GM19463 (cell line): ENCODE measurements at regions not wholly inside any gene's neighbourhood (a gene's known extent, or its start where the extent isn't known, plus 50 kb on each side); places are given as distances from the start of the nearest gene placed in this dataset.
"Not testable (repeated sequence)": the region's sequence is repeated elsewhere in the genome, so short reads cannot be mapped to it uniquely, and the experiment has no call there.

Source experiments
- ATAC-seq: cut with Tn5 transposase; IDR thresholded peaks from one replicate; pipeline ENCODE4 v1.9.1; 2021; ENCODE audit warnings: mild to moderate bottlenecking, moderate library complexity; ENCODE audit not compliant: unreplicated experiment

- ATAC-seq, result no peak
Observed at GRCh38 chr21:39084073-39084472, 99.2 kb downstream of the PSMG1 start.

- no peak for ATAC-seq
Observed at GRCh38 chr21:39083377-39084008, 99.8 kb downstream of the PSMG1 start.

GRCh38 chr21:39082656-39083376, 100.4 kb downstream of the PSMG1 start:
- ATAC-seq, result no peak

- no peak for ATAC-seq
Observed at GRCh38 chr21:39080366-39080765, 102.9 kb downstream of the PSMG1 start.

- no peak for ATAC-seq
Observed at GRCh38 chr21:39079617-39080016, 103.6 kb downstream of the PSMG1 start.

- ATAC-seq, result no peak
Observed at GRCh38 chr21:39078322-39079065, 104.8 kb downstream of the PSMG1 start.

GRCh38 chr21:39077876-39078275, 105.4 kb downstream of the PSMG1 start:
- ATAC-seq, result no peak

- ATAC-seq, result no peak
Observed at GRCh38 chr21:39074508-39074907, 108.7 kb downstream of the PSMG1 start.

GRCh38 chr21:39073717-39074116, 109.5 kb downstream of the PSMG1 start:
- ATAC-seq, result no peak

- no peak for ATAC-seq
Observed at GRCh38 chr21:39073063-39073462, 110.2 kb downstream of the PSMG1 start.

- ATAC-seq, result no peak
Observed at GRCh38 chr21:39072468-39072867, 110.8 kb downstream of the PSMG1 start.

- no peak for ATAC-seq
Observed at GRCh38 chr21:39071623-39072214, 111.5 kb downstream of the PSMG1 start.

GRCh38 chr21:39069856-39070255, 113.4 kb downstream of the PSMG1 start:
- ATAC-seq, result not testable (repeated sequence)

- ATAC-seq, result no peak
Observed at GRCh38 chr21:39066829-39067780, 116.1 kb downstream of the PSMG1 start.

GRCh38 chr21:39065917-39066316, 117.3 kb downstream of the PSMG1 start:
- ATAC-seq, result no peak

- ATAC-seq, result no peak
Observed at GRCh38 chr21:39064325-39065012, 118.8 kb downstream of the PSMG1 start.

GRCh38 chr21:39063517-39063916, 119.7 kb downstream of the PSMG1 start:
- no peak for ATAC-seq

GRCh38 chr21:39062196-39062595, 121.1 kb downstream of the PSMG1 start:
- no peak for ATAC-seq

- no peak for ATAC-seq
Observed at GRCh38 chr21:39061766-39062165, 121.5 kb downstream of the PSMG1 start.
